ENCODE measurements at regions not wholly inside any gene's neighbourhood (a gene's known extent, or its start where the extent isn't known, plus 50 kb on each side); places are given as distances from the start of the nearest gene placed in this dataset.

DNA sequence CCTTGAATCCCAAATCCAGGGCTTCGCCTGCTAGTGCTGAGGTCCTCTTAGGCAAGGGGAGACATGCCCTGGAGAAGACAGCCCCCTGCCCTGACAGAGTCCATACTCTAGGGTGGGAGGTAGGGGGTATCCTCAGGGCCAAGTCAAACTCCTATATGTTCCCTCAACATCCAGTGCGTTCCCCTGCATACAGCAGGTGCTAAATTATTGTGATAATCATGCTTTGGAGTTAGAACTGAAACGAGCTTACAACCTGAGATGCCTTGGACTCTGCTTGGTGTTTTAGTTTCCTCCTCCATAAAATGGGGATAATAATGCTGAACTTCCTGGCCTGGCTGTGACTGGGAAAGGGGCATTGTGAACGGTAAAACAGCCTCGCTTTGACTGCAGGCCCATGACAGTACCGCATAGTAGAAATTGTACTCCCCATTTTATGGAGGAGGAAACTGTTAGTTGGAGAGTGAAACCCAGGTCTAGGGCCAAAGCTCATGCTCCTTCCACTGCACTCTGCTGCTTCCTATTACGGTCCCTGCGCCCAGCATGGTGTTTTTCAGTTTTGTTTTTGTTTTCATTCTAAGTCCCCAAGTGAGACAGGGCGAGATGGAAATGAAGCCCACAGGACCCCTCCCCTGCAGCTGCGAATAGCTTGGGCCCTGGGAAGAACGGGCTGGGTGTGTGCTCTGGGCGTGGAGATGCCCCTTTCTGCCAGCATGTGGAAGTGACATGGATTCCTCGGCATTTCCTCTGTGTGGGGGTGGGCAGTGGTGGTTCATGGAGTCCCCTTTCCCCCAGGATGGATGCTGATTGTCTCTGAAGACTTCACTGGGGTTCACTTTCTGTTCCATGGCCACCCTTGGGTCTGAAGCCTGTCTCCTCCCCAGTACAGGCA lies 162.5 kb downstream of the VEGFA start:
- TF ChIP-seq, protein P1, sequence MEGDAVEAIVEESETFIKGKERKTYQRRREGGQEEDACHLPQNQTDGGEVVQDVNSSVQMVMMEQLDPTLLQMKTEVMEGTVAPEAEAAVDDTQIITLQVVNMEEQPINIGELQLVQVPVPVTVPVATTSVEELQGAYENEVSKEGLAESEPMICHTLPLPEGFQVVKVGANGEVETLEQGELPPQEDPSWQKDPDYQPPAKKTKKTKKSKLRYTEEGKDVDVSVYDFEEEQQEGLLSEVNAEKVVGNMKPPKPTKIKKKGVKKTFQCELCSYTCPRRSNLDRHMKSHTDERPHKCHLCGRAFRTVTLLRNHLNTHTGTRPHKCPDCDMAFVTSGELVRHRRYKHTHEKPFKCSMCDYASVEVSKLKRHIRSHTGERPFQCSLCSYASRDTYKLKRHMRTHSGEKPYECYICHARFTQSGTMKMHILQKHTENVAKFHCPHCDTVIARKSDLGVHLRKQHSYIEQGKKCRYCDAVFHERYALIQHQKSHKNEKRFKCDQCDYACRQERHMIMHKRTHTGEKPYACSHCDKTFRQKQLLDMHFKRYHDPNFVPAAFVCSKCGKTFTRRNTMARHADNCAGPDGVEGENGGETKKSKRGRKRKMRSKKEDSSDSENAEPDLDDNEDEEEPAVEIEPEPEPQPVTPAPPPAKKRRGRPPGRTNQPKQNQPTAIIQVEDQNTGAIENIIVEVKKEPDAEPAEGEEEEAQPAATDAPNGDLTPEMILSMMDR (IDR thresholded peaks at IDR 0.05), result no peak
- TF ChIP-seq SIN3A (IDR thresholded peaks at IDR 0.05; ENCODE audit: borderline replicate concordance, insufficient read depth, low read depth, low read length) (no peak), POLR2AphosphoS5 (IDR thresholded peaks at IDR 0.05; ENCODE audit: low read depth, low read length) (no peak)
- ChIA-PET POLR2A (no interaction called here), CTCF (no interaction called here)
- no TSS peak for BruUV-seq (replicated peaks)
- intact Hi-C loops (cut with micrococcal nuclease; ENCODE audit: unreplicated experiment) (no loop called here), in situ Hi-C loops (cut with HindIII; ENCODE audit: low pct_unique_long_range_greater_than_20kb, low sequenced_read_pairs) (no loop called here)
- no peak for ATAC-seq
- Histone ChIP-seq H3K9me3 (ENCODE audit: control insufficient read depth, insufficient read depth, low read depth, low read length) (no peaks in the 10 kb centered on the region), H3K4me1 (ENCODE audit: control insufficient read depth, insufficient read depth, low read length) (0 out of 2 replicates have a peak, but pooled peaks cover 2% of the 10 kb centered on the region), H3K27ac (ENCODE audit: low read length) (no peak overlapping the region), H3K27me3 (ENCODE audit: control insufficient read depth, insufficient read depth, low read length) (no peaks in the 10 kb centered on the region), H3K4me3 (ENCODE audit: low read depth in 2 of 2, low read length in 2 of 2) (no peak overlapping the region), H3K36me3 (ENCODE audit: control insufficient read depth, insufficient read depth, low read length) (no peaks in the 10 kb centered on the region)
- no peak for DNase-seq (ENCODE audit: low read depth, low spot score)

DNA sequence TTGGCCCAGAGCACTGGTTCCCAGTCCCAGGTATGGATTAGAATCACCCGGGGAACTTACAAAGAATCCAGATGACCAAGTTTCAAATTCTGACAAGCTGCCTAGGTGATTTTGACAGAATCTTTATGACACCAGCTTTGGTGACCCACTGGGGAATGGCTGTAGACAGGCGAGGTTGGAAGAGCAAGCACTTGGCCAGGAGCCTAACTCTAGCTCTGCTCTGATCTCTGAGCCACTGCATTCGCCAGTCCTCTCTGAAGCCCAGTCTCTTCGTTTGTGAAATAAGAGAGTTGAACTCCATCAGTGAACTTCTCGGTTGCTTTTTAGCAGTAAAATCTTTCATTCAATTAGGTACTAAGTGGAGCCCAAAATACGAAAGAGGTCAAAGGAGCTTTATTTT lies 161.2 kb downstream of the VEGFA start:
- ATAC-seq, result no peak
- in situ Hi-C loops (cut with HindIII; ENCODE audit: low pct_unique_long_range_greater_than_20kb, low sequenced_read_pairs) (no loop called here), intact Hi-C loops (cut with micrococcal nuclease; ENCODE audit: unreplicated experiment) (no loop called here)
- TF ChIP-seq POLR2AphosphoS5 (IDR thresholded peaks at IDR 0.05; ENCODE audit: low read depth, low read length) (no peak), SIN3A (IDR thresholded peaks at IDR 0.05; ENCODE audit: borderline replicate concordance, insufficient read depth, low read depth, low read length) (no peak), TCF7L2 (IDR thresholded peaks at IDR 0.05; ENCODE audit: low read depth, low read length) (no peak)
- TF ChIP-seq, protein P1 (IDR thresholded peaks at IDR 0.05), result no peak
- TF ChIP-seq, protein P2, sequence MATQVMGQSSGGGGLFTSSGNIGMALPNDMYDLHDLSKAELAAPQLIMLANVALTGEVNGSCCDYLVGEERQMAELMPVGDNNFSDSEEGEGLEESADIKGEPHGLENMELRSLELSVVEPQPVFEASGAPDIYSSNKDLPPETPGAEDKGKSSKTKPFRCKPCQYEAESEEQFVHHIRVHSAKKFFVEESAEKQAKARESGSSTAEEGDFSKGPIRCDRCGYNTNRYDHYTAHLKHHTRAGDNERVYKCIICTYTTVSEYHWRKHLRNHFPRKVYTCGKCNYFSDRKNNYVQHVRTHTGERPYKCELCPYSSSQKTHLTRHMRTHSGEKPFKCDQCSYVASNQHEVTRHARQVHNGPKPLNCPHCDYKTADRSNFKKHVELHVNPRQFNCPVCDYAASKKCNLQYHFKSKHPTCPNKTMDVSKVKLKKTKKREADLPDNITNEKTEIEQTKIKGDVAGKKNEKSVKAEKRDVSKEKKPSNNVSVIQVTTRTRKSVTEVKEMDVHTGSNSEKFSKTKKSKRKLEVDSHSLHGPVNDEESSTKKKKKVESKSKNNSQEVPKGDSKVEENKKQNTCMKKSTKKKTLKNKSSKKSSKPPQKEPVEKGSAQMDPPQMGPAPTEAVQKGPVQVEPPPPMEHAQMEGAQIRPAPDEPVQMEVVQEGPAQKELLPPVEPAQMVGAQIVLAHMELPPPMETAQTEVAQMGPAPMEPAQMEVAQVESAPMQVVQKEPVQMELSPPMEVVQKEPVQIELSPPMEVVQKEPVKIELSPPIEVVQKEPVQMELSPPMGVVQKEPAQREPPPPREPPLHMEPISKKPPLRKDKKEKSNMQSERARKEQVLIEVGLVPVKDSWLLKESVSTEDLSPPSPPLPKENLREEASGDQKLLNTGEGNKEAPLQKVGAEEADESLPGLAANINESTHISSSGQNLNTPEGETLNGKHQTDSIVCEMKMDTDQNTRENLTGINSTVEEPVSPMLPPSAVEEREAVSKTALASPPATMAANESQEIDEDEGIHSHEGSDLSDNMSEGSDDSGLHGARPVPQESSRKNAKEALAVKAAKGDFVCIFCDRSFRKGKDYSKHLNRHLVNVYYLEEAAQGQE (IDR thresholded peaks at IDR 0.05; ENCODE audit: insufficient read depth in 1 of 2, low read depth in 2 of 2, low read length in 1 of 2), result no peak
- BruUV-seq (replicated peaks), result no TSS peak
- no peaks in the 10 kb centered on the region for H3K36me3 ChIP-seq (ENCODE audit: control insufficient read depth, insufficient read depth, low read length)
- POLR2A ChIA-PET, result interaction anchor here (0.5 kb wide), 1 partner anchor 181 kb away, joined by 6 read pairs; no protein-coding TSS in a partner anchor
- H3K4me1 ChIP-seq (ENCODE audit: control insufficient read depth, insufficient read depth, low read length), result peaks cover 13% of the 10 kb centered on the region
- no peak overlapping the region; the same call in 1 of the 2 replicates for H3K27ac ChIP-seq (ENCODE audit: low read length)
- no peaks in the 10 kb centered on the region for H3K27me3 ChIP-seq (ENCODE audit: control insufficient read depth, insufficient read depth, low read length)
- CTCF ChIA-PET, result interaction anchor here (0.6 kb wide), 1 partner anchor 176 kb away, joined by 3 read pairs; no protein-coding TSS in a partner anchor
- no peaks in the 10 kb centered on the region for H3K9me3 ChIP-seq (ENCODE audit: control insufficient read depth, insufficient read depth, low read depth, low read length)
- H3K4me3 ChIP-seq (ENCODE audit: low read depth in 2 of 2, low read length in 2 of 2), result no peak overlapping the region
- DNase-seq (ENCODE audit: low read depth, low spot score), result no peak

Data from Panc1 (cell line).